Kidney (tissue), 13 donors: ENCODE measurements at regions not wholly inside any gene's neighbourhood (a gene's known extent, or its start where the extent isn't known, plus 50 kb on each side); places are given as distances from the start of the nearest gene placed in this dataset.

Experiments used
- DNase-seq, 5 donors: peaks; one replicate each; pipeline ENCODE4 v3.0.0-alpha.2; 2013 to 2020
- FAIRE-seq: peaks from 2 replicates; lab custom pipeline; 2012; peaks lifted over from hg19 to GRCh38; lab: Jason Lieb, UNC
- H3K27ac ChIP-seq, 2 donors: one replicate each; pipeline ENCODE4 v1.7.0; 2013; ENCODE audit warnings: low read depth in 2 of 2, low read length in 2 of 2, inconsistent platforms in 1 of 2
- H3K27me3 ChIP-seq: one replicate; pipeline ENCODE4 v1.7.1; 2013; ENCODE audit warnings: low read length, inconsistent platforms; ENCODE audit not compliant: control insufficient read depth, insufficient read depth
- H3K36me3 ChIP-seq, 3 donors: one replicate each; pipeline versions ENCODE4 v1.7.0 to v1.7.1; 2013; ENCODE audit warnings: low read length in 3 of 3, control low read depth in 1 of 3, inconsistent platforms in 1 of 3; ENCODE audit not compliant: insufficient read depth in 3 of 3, control insufficient read depth in 2 of 3
- H3K4me1 ChIP-seq, 3 donors: one replicate each; pipeline versions ENCODE4 v1.7.0 to v1.7.1; 2013; ENCODE audit warnings: low read length in 3 of 3, inconsistent platforms in 1 of 3, low read depth in 1 of 3; ENCODE audit not compliant: control insufficient read depth in 2 of 3, insufficient read depth in 2 of 3
- H3K4me3 ChIP-seq, 3 donors: one replicate each; pipeline versions ENCODE4 v1.7.0 to v1.8.1; 2013; ENCODE audit warnings: low read length in 3 of 3, control low read depth in 1 of 3, inconsistent platforms in 1 of 3
- H3K9ac ChIP-seq, 3 donors: one replicate each; pipeline versions ENCODE4 v1.7.0 to v1.7.1; 2013; ENCODE audit warnings: low read length in 3 of 3, control low read depth in 1 of 3, inconsistent platforms in 1 of 3
- H3K9me3 ChIP-seq, 3 donors: one replicate each; pipeline versions ENCODE4 v1.7.0 to v1.7.1; 2013; ENCODE audit warnings: low read length in 3 of 3, control low read depth in 1 of 3, inconsistent platforms in 1 of 3; ENCODE audit not compliant: control insufficient read depth in 2 of 3, insufficient read depth in 1 of 3
- CTCF ChIP-seq: IDR thresholded peaks from 3 replicates; pipeline ENCODE4 v1.5.1; 2012; ENCODE audit warnings: mild to moderate bottlenecking, moderate library complexity, borderline replicate concordance; ENCODE audit not compliant: insufficient read depth; ENCODE audit errors: extremely low read depth
- intact Hi-C: fragments of 100-400 bp; cut with DNase I; formaldehyde crosslinking; loops from one replicate; pipeline ENCODE4 v1.11.1; 2022
- donor health status: control.
- donor health status: control.
- donor health status: control.
- donor health status: control.
- donor health status: control.
- donor health status: DM: yes; HTN: yes; CAD: no.
- donor health status: Normal renal cell carcinoma (clear cell type).

DNA sequence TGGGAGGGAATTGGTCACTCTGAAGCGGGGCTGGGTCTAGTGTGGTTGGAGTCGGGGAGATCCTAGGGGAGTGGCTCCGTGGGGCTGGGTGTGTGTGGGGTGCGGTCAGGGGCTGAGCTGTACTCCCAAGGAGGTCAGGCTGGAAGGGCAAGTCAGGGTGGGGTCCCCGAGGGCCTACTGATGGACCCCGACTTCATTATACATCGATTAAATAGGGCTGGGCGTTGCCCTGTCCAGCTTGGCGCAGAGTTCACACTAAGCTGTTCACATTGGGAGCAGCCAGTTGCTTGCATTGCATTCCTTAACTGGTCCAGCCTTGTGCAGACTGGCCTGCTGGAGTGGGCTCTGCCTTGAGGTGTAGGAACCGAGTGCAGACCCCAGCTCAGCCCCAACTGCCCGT lies 131.2 kb downstream of the ASB1 start:
- no peak for FAIRE-seq
- TF ChIP-seq CTCF, result no peak
- H3K4me3 ChIP-seq, result no peak overlapping the region
- no peaks in the 10 kb centered on the region for H3K36me3 ChIP-seq
- H3K27me3 ChIP-seq, result no peaks in the 10 kb centered on the region
- peaks cover 0 to 2% (median 0%) of the 10 kb centered on the region in 3 donors for H3K4me1 ChIP-seq
- H3K9ac ChIP-seq, result no peak overlapping the region
- H3K27ac ChIP-seq, result no peak overlapping the region
- intact Hi-C loops, result no loop called here
- DNase-seq, result no peak
- H3K9me3 ChIP-seq, result peaks cover 0 to 6% (median 2%) of the 10 kb centered on the region in 3 donors

DNA sequence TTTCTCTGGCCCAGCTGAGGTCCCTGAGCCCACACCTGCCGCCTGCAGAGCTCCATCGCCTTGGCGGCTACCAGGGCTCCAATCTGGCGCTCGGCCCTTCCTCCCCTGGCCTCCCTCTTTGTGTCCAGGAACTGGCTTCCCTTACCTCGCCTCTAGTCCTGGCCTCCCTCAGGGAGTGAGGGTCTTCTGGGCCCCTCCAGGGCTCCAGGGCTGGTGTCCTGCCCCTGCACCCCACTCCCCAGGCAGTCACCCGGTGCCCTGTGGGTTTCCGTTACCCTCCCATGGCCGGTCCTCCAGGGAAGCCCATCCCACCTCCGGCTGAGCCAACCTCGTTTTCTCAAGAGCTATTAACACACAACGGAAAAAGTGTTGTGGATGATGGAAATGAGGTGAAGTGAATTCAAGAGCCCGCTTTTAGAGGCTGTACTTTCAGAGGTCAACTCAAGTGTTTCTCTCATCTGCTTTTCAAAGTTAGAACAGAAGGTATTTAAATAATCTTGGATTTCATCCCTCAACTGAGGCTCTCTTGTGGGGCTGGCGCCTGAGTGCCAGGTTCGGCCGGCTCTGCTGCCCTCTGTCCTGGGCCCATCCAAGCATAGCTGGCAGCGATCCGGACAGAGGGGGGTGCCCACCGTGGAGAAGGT lies 131.9 kb downstream of the ASB1 start:
- H3K4me3 ChIP-seq, result no peak overlapping the region
- H3K36me3 ChIP-seq, result no peaks in the 10 kb centered on the region
- FAIRE-seq (no peak), DNase-seq (peak in 1 of 5 donors; percentile 58)
- H3K9ac ChIP-seq, result no peak overlapping the region
- intact Hi-C loops, result no loop called here
- H3K27me3 ChIP-seq, result no peaks in the 10 kb centered on the region
- H3K9me3 ChIP-seq, result peaks cover 0 to 6% (median 0%) of the 10 kb centered on the region in 3 donors
- peaks cover 0 to 2% (median 0%) of the 10 kb centered on the region in 3 donors for H3K4me1 ChIP-seq
- H3K27ac ChIP-seq, result no peak overlapping the region
- no peak for TF ChIP-seq CTCF

DNA sequence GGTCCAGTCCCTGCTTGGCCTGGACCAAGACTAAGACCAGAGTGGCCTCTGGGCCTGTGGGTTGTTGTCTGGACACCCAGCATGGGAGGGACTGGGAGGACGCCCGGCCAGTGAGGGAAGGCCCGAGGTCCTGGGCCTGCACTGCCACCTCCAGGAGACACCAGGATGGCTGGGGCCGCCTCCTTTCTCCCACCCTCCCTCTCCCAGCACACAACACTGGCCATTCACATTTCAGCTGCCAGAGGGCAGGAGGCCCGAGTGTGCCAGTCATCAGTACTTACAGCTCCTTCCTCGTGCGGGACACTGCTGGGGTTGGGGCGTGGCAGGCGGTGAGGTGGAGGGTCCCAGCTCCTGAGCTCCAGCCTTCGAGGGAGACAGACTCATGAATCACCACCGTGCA lies 133.5 kb downstream of the ASB1 start:
- no peaks in the 10 kb centered on the region for H3K27me3 ChIP-seq
- no peaks in the 10 kb centered on the region for H3K36me3 ChIP-seq
- no peaks in the 10 kb centered on the region for H3K9me3 ChIP-seq
- H3K27ac ChIP-seq, result no peak overlapping the region
- no peak overlapping the region for H3K4me3 ChIP-seq
- H3K4me1 ChIP-seq, result peaks cover 0 to 2% (median 0%) of the 10 kb centered on the region in 3 donors
- DNase-seq, result peak in 1 of 5 donors; percentile 55
- intact Hi-C loops, result no loop called here
- no peak overlapping the region for H3K9ac ChIP-seq
- FAIRE-seq, result no peak
- no peak for TF ChIP-seq CTCF

- no peak for TF ChIP-seq CTCF
- H3K27ac ChIP-seq, result no peak overlapping the region
- H3K27me3 ChIP-seq, result no peaks in the 10 kb centered on the region
- no peak overlapping the region for H3K4me3 ChIP-seq
- DNase-seq, result no peak
- H3K4me1 ChIP-seq, result no peaks in the 10 kb centered on the region
- FAIRE-seq, result no peak
- intact Hi-C loops, result no loop called here
- no peaks in the 10 kb centered on the region for H3K9me3 ChIP-seq
- no peaks in the 10 kb centered on the region for H3K36me3 ChIP-seq
- H3K9ac ChIP-seq, result no peak overlapping the region
Measured at GRCh38 chr2:238561230-238561629, 134.5 kb downstream of the ASB1 start.
